Kidney (tissue), 13 donors: ENCODE measurements at regions not wholly inside any gene's neighbourhood (a gene's known extent, or its start where the extent isn't known, plus 50 kb on each side); places are given as distances from the start of the nearest gene placed in this dataset.

Experiments used
- DNase-seq, 5 donors: peaks; one replicate each; pipeline ENCODE4 v3.0.0-alpha.2; 2013 to 2020
- FAIRE-seq: peaks from 2 replicates; lab custom pipeline; 2012; peaks lifted over from hg19 to GRCh38; lab: Jason Lieb, UNC
- H3K27ac ChIP-seq, 2 donors: one replicate each; pipeline ENCODE4 v1.7.0; 2013; ENCODE audit warnings: low read depth in 2 of 2, low read length in 2 of 2, inconsistent platforms in 1 of 2
- H3K27me3 ChIP-seq: one replicate; pipeline ENCODE4 v1.7.1; 2013; ENCODE audit warnings: low read length, inconsistent platforms; ENCODE audit not compliant: control insufficient read depth, insufficient read depth
- H3K36me3 ChIP-seq, 3 donors: one replicate each; pipeline versions ENCODE4 v1.7.0 to v1.7.1; 2013; ENCODE audit warnings: low read length in 3 of 3, control low read depth in 1 of 3, inconsistent platforms in 1 of 3; ENCODE audit not compliant: insufficient read depth in 3 of 3, control insufficient read depth in 2 of 3
- H3K4me1 ChIP-seq, 3 donors: one replicate each; pipeline versions ENCODE4 v1.7.0 to v1.7.1; 2013; ENCODE audit warnings: low read length in 3 of 3, inconsistent platforms in 1 of 3, low read depth in 1 of 3; ENCODE audit not compliant: control insufficient read depth in 2 of 3, insufficient read depth in 2 of 3
- H3K4me3 ChIP-seq, 3 donors: one replicate each; pipeline versions ENCODE4 v1.7.0 to v1.8.1; 2013; ENCODE audit warnings: low read length in 3 of 3, control low read depth in 1 of 3, inconsistent platforms in 1 of 3
- H3K9ac ChIP-seq, 3 donors: one replicate each; pipeline versions ENCODE4 v1.7.0 to v1.7.1; 2013; ENCODE audit warnings: low read length in 3 of 3, control low read depth in 1 of 3, inconsistent platforms in 1 of 3
- H3K9me3 ChIP-seq, 3 donors: one replicate each; pipeline versions ENCODE4 v1.7.0 to v1.7.1; 2013; ENCODE audit warnings: low read length in 3 of 3, control low read depth in 1 of 3, inconsistent platforms in 1 of 3; ENCODE audit not compliant: control insufficient read depth in 2 of 3, insufficient read depth in 1 of 3
- intact Hi-C: fragments of 100-400 bp; cut with DNase I; formaldehyde crosslinking; loops from one replicate; pipeline ENCODE4 v1.11.1; 2022
- TF ChIP-seq, protein P1 (sequence below): IDR thresholded peaks from 3 replicates; pipeline ENCODE4 v1.5.1; 2012; ENCODE audit warnings: mild to moderate bottlenecking, moderate library complexity, borderline replicate concordance; ENCODE audit not compliant: insufficient read depth; ENCODE audit errors: extremely low read depth
- donor health status: control.
- donor health status: control.
- donor health status: control.
- donor health status: control.
- donor health status: control.
- donor health status: DM: yes; HTN: yes; CAD: no.
- donor health status: Normal renal cell carcinoma (clear cell type).

GRCh38 chr22:47765757-47766156 is 1003.3 kb downstream of the TBC1D22A start:
- H3K9me3 ChIP-seq, result no peaks in the 10 kb centered on the region
- H3K27me3 ChIP-seq, result no peaks in the 10 kb centered on the region
- no peak overlapping the region for H3K9ac ChIP-seq
- no peak overlapping the region for H3K27ac ChIP-seq
- H3K36me3 ChIP-seq, result no peaks in the 10 kb centered on the region
- no peak overlapping the region for H3K4me3 ChIP-seq
- no peak for DNase-seq
- H3K4me1 ChIP-seq, result no peaks in the 10 kb centered on the region
- no peak for FAIRE-seq
- intact Hi-C loops, result no loop called here
- TF ChIP-seq, protein P1, sequence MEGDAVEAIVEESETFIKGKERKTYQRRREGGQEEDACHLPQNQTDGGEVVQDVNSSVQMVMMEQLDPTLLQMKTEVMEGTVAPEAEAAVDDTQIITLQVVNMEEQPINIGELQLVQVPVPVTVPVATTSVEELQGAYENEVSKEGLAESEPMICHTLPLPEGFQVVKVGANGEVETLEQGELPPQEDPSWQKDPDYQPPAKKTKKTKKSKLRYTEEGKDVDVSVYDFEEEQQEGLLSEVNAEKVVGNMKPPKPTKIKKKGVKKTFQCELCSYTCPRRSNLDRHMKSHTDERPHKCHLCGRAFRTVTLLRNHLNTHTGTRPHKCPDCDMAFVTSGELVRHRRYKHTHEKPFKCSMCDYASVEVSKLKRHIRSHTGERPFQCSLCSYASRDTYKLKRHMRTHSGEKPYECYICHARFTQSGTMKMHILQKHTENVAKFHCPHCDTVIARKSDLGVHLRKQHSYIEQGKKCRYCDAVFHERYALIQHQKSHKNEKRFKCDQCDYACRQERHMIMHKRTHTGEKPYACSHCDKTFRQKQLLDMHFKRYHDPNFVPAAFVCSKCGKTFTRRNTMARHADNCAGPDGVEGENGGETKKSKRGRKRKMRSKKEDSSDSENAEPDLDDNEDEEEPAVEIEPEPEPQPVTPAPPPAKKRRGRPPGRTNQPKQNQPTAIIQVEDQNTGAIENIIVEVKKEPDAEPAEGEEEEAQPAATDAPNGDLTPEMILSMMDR, result no peak

GRCh38 chr22:47762141-47762540 is 999.7 kb downstream of the TBC1D22A start:
- Histone ChIP-seq H3K4me3 (no peak overlapping the region), H3K36me3 (no peaks in the 10 kb centered on the region), H3K27me3 (no peaks in the 10 kb centered on the region), H3K9ac (no peak overlapping the region), H3K4me1 (no peaks in the 10 kb centered on the region), H3K27ac (no peak overlapping the region), H3K9me3 (no peaks in the 10 kb centered on the region)
- TF ChIP-seq, protein P1, result no peak
- DNase-seq (no peak), FAIRE-seq (no peak)
- intact Hi-C loops, result no loop called here

DNA sequence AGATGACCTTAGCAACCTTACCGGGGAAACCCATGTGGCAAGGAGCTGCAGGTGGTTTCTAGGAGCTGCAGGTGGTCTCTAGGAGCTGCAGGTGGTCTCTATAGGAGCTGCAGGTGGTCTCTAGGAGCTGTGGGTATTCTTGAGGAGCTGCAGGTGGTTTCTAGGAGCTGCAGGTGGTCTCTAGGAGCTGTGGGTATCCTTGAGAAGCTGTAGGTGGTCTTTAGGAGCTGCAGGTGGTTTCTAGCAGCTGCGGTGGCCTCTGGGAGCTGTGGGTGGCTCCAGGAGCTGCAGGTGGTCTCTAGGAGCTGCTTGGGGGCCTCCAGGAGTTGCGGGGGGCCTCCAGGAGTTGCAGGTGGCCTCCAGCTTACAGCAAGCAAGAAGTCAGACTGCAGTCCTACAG is 997.5 kb downstream of the TBC1D22A start:
- Histone ChIP-seq H3K27ac (no peak overlapping the region), H3K36me3 (no peaks in the 10 kb centered on the region), H3K9ac (no peak overlapping the region), H3K4me3 (no peak overlapping the region), H3K9me3 (no peaks in the 10 kb centered on the region), H3K27me3 (no peaks in the 10 kb centered on the region), H3K4me1 (no peaks in the 10 kb centered on the region)
- FAIRE-seq (no peak), DNase-seq (no peak)
- intact Hi-C loops, result no loop called here
- TF ChIP-seq, protein P1, result no peak

DNA sequence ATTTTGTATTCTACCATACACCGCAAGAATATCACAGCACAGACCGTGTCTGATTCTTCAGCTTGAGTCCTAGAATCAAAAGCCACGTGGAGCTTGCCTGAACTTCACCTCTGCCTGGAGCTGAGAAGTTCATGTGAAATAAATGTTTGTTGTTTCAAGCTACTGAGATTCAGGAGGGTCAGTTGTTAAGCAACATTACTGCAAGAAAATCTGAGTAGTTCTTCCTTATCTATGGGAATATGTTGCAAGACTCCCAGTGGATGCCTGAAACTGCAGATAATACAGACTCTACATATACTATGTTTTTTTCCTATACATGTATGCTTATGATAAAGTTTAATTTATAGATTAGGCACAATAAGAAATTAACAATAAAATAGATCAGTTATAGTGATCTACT is 995.3 kb downstream of the TBC1D22A start:
- H3K9ac ChIP-seq, result no peak overlapping the region

More for the DNA sequence above, 995.3 kb downstream of the TBC1D22A start:
- FAIRE-seq (no peak), DNase-seq (no peak)
- no peaks in the 10 kb centered on the region for H3K36me3 ChIP-seq
- no peaks in the 10 kb centered on the region for H3K4me1 ChIP-seq
- no peaks in the 10 kb centered on the region for H3K27me3 ChIP-seq
- intact Hi-C loops, result no loop called here
- H3K27ac ChIP-seq, result no peak overlapping the region
- TF ChIP-seq, protein P1, result no peak
- no peak overlapping the region for H3K4me3 ChIP-seq
- H3K9me3 ChIP-seq, result no peaks in the 10 kb centered on the region
